NCI-H2196 treated with DMSO at 0.1 percent for 48 hours (cell line): ENCODE measurements at regions not wholly inside any gene's neighbourhood (a gene's known extent, or its start where the extent isn't known, plus 50 kb on each side); places are given as distances from the start of the nearest gene placed in this dataset.
"Not testable (repeated sequence)": the region's sequence is repeated elsewhere in the genome, so short reads cannot be mapped to it uniquely, and the experiment has no call there.

Experiments used
- DNase-seq: peaks from one replicate; lab custom pipeline; 2025; ENCODE audit not compliant: unreplicated experiment; lab: John Stamatoyannopoulos, UW

- no peak for DNase-seq
Observed at GRCh38 chr4:74543983-74544382, 99.0 kb downstream of the AREG start.

- no peak for DNase-seq
Observed at GRCh38 chr4:74544655-74545361, 99.9 kb downstream of the AREG start.

GRCh38 chr4:74545448-74545847, 100.5 kb downstream of the AREG start:
- no peak for DNase-seq

GRCh38 chr4:74546057-74546456, 101.1 kb downstream of the AREG start:
- DNase-seq = no peak

- no peak for DNase-seq
Observed at GRCh38 chr4:74547042-74547441, 102.1 kb downstream of the AREG start.

GRCh38 chr4:74548561-74548960, 103.6 kb downstream of the AREG start:
- no peak for DNase-seq

GRCh38 chr4:74549936-74550335, 105.0 kb downstream of the AREG start:
- no peak for DNase-seq

- no peak for DNase-seq
Observed at GRCh38 chr4:74555231-74555630, 110.3 kb downstream of the AREG start.

GRCh38 chr4:74555843-74556242, 110.9 kb downstream of the AREG start:
- DNase-seq = no peak

- DNase-seq = no peak
Observed at GRCh38 chr4:74559853-74560252, 114.9 kb downstream of the AREG start.

- no peak for DNase-seq
Observed at GRCh38 chr4:74567981-74568380, 123.0 kb downstream of the AREG start.

- DNase-seq = no peak
Observed at GRCh38 chr4:74570095-74570494, 125.2 kb downstream of the AREG start.

GRCh38 chr4:74578329-74578728, 133.4 kb downstream of the AREG start:
- no peak for DNase-seq

- not testable (repeated sequence) for DNase-seq
Observed at GRCh38 chr4:74578865-74579264, 133.9 kb downstream of the AREG start.

GRCh38 chr4:74583089-74583700, 138.3 kb downstream of the AREG start:
- DNase-seq = no peak

- DNase-seq = no peak
Observed at GRCh38 chr4:74583757-74584156, 138.8 kb downstream of the AREG start.

- no peak for DNase-seq
Observed at GRCh38 chr4:74588350-74588749, 143.4 kb downstream of the AREG start.

GRCh38 chr4:74590476-74590875, 145.5 kb downstream of the AREG start:
- no peak for DNase-seq

GRCh38 chr4:74598611-74599325, 153.8 kb downstream of the AREG start:
- no peak for DNase-seq

- DNase-seq = no peak
Observed at GRCh38 chr4:74603186-74603585, 158.2 kb downstream of the AREG start.

- no peak for DNase-seq
Observed at GRCh38 chr4:74608151-74608949, 163.4 kb downstream of the AREG start.
